H9 (cell line): ENCODE measurements at regions not wholly inside any gene's neighbourhood (a gene's known extent, or its start where the extent isn't known, plus 50 kb on each side); places are given as distances from the start of the nearest gene placed in this dataset.

Source experiments
- DNase-seq: peaks from one replicate; pipeline ENCODE4 v3.0.0-alpha.2; 2017
- H2AFZ ChIP-seq: one replicate; pipeline ENCODE4 v1.6.1; 2013; ENCODE audit warnings: mild to moderate bottlenecking, low read length, control low read depth, moderate library complexity
- H2AK5ac ChIP-seq: 2 replicates; pipeline ENCODE4 v1.6.1; 2013; ENCODE audit warnings: low read length, control low read depth, mixed read lengths; ENCODE audit not compliant: insufficient read length
- H2BK120ac ChIP-seq: one replicate; pipeline ENCODE4 v1.6.1; 2013; ENCODE audit warnings: low read depth, mild to moderate bottlenecking, low read length, control low read depth, inconsistent platforms; ENCODE audit not compliant: poor library complexity, severe bottlenecking
- H2BK12ac ChIP-seq: 2 replicates; pipeline ENCODE4 v1.6.1; 2013; ENCODE audit warnings: low read length, control low read depth, mixed read lengths, low read depth; ENCODE audit not compliant: insufficient read length
- H2BK15ac ChIP-seq: 2 replicates; pipeline ENCODE4 v1.6.1; 2013; ENCODE audit warnings: low read depth, low read length, control low read depth
- H2BK20ac ChIP-seq: one replicate; pipeline ENCODE4 v1.6.1; 2013; ENCODE audit warnings: low read depth, mild to moderate bottlenecking, low read length, control low read depth, inconsistent platforms; ENCODE audit not compliant: poor library complexity, severe bottlenecking
- H2BK5ac ChIP-seq: 2 replicates; pipeline ENCODE4 v1.6.1; 2013; ENCODE audit warnings: low read length, control low read depth, mixed read lengths; ENCODE audit not compliant: insufficient read length
- H3K14ac ChIP-seq: 2 replicates; pipeline ENCODE4 v1.6.1; 2013; ENCODE audit warnings: low read length, control low read depth; ENCODE audit not compliant: insufficient read depth
- H3K18ac ChIP-seq: 2 replicates; pipeline ENCODE4 v1.6.1; 2013; ENCODE audit warnings: low read depth, mild to moderate bottlenecking, mixed read lengths, low read length, control low read depth; ENCODE audit not compliant: insufficient read length
- H3K23ac ChIP-seq: 2 replicates; pipeline ENCODE4 v1.6.1; 2013; ENCODE audit warnings: low read length, control low read depth, mixed read lengths, low read depth; ENCODE audit not compliant: insufficient read length
- H3K23me2 ChIP-seq: 2 replicates; pipeline ENCODE4 v1.6.1; 2013; ENCODE audit warnings: low read depth, mild to moderate bottlenecking, mixed read lengths, low read length, control low read depth; ENCODE audit not compliant: insufficient read length, poor library complexity, severe bottlenecking
- H3K27ac ChIP-seq: 2 replicates; pipeline ENCODE4 v1.5.1; 2013; ENCODE audit warnings: low read length, control low read depth, mixed read lengths, low read depth; ENCODE audit not compliant: insufficient read length
- H3K27me3 ChIP-seq: 2 replicates; pipeline ENCODE4 v1.6.1; 2013; ENCODE audit warnings: low read length, control low read depth, inconsistent platforms; ENCODE audit not compliant: insufficient read depth
- H3K4ac ChIP-seq: 2 replicates; pipeline ENCODE4 v1.6.1; 2013; ENCODE audit warnings: low read depth, mild to moderate bottlenecking, control low read depth, inconsistent platforms, low read length, moderate library complexity
- H3K4me1 ChIP-seq: 2 replicates; pipeline ENCODE4 v1.6.1; 2013; ENCODE audit warnings: low read length, control low read depth, inconsistent platforms; ENCODE audit not compliant: insufficient read depth
- H3K4me2 ChIP-seq: 2 replicates; pipeline ENCODE4 v1.6.1; 2013; ENCODE audit warnings: low read length, control low read depth, mixed read lengths; ENCODE audit not compliant: insufficient read length, insufficient read depth
- H3K56ac ChIP-seq: 2 replicates; pipeline ENCODE4 v1.6.1; 2013; ENCODE audit warnings: low read depth, mild to moderate bottlenecking, mixed read lengths, low read length, control low read depth; ENCODE audit not compliant: insufficient read length
- H3K79me1 ChIP-seq: 2 replicates; pipeline ENCODE4 v1.6.1; 2013; ENCODE audit warnings: low read depth, mild to moderate bottlenecking, moderate library complexity, low read length, control low read depth, inconsistent platforms; ENCODE audit not compliant: insufficient read depth, poor library complexity, severe bottlenecking
- H3K79me2 ChIP-seq: 2 replicates; pipeline ENCODE4 v1.6.1; 2013; ENCODE audit warnings: low read length, control low read depth, inconsistent platforms; ENCODE audit not compliant: insufficient read depth
- H3K9ac ChIP-seq: 2 replicates; pipeline ENCODE4 v1.6.1; 2013; ENCODE audit warnings: low read length, control low read depth, mixed read lengths; ENCODE audit not compliant: insufficient read length; ENCODE audit errors: extremely low read depth
- H3K9me3 ChIP-seq: one replicate; pipeline ENCODE4 v1.6.1; 2013; ENCODE audit warnings: low read depth, low read length, inconsistent platforms; ENCODE audit not compliant: control insufficient read depth
- H3T11ph ChIP-seq: one replicate; pipeline ENCODE4 v1.6.1; 2013; ENCODE audit warnings: mild to moderate bottlenecking, low read length, control low read depth, inconsistent platforms
- H4K20me1 ChIP-seq: one replicate; pipeline ENCODE4 v1.6.1; 2013; ENCODE audit not compliant: control insufficient read depth, insufficient read length, insufficient read depth
- H4K5ac ChIP-seq: 2 replicates; pipeline ENCODE4 v1.6.1; 2013; ENCODE audit warnings: low read depth, mild to moderate bottlenecking, mixed read lengths, low read length, control low read depth; ENCODE audit not compliant: insufficient read length
- H4K8ac ChIP-seq: replicated peaks from 2 replicates; pipeline ENCODE4 v1.6.1; 2013; ENCODE audit warnings: low read length, control low read depth, mixed read lengths, low read depth; ENCODE audit not compliant: insufficient read length
- H4K91ac ChIP-seq: 2 replicates; pipeline ENCODE4 v1.6.1; 2013; ENCODE audit warnings: low read depth, mild to moderate bottlenecking, moderate library complexity, mixed read lengths, low read length, control low read depth; ENCODE audit not compliant: insufficient read length
- H3K27ac Mint-ChIP-seq, 3 experiments: 2 replicates in 2 of 3; 3 replicates in 1 of 3; pipeline ENCODE4 v1.8.0; 2020 to 2021; ENCODE audit warnings: mixed read lengths in 3 of 3, mild to moderate bottlenecking in 1 of 3, moderate library complexity in 1 of 3
- H3K27me3 Mint-ChIP-seq: 2 replicates; pipeline ENCODE4 v1.8.0; 2021; ENCODE audit warnings: low read depth, mild to moderate bottlenecking, moderate library complexity, mixed read lengths
- H3K36me3 Mint-ChIP-seq, 3 experiments: 2 replicates in 2 of 3; 3 replicates in 1 of 3; pipeline ENCODE4 v1.8.0; 2020 to 2021; ENCODE audit warnings: low read depth in 3 of 3, mixed read lengths in 3 of 3; ENCODE audit not compliant: insufficient read depth in 1 of 3
- H3K4me1 Mint-ChIP-seq, 2 experiments: 2 replicates each; pipeline ENCODE4 v1.8.0; 2020; ENCODE audit warnings: mixed read lengths in 2 of 2
- H3K4me3 Mint-ChIP-seq, 2 experiments: 2 replicates in 1 of 2; 3 replicates in 1 of 2; pipeline ENCODE4 v1.8.0; 2020 to 2021; ENCODE audit warnings: mild to moderate bottlenecking in 2 of 2, mixed read lengths in 2 of 2, moderate library complexity in 1 of 2
- H3K9me3 Mint-ChIP-seq, 2 experiments: 2 replicates in 1 of 2; 3 replicates in 1 of 2; pipeline ENCODE4 v1.8.0; 2020; ENCODE audit warnings: mild to moderate bottlenecking in 2 of 2, mixed read lengths in 2 of 2, moderate library complexity in 1 of 2
- CTCF ChIP-seq: fragments of 200-600 bp; sonication (generic); conservative IDR thresholded peaks from 3 replicates; pipeline ENCODE4 v1.8.0; 2021; ENCODE audit warnings: antibody characterized with exemption, mild to moderate bottlenecking
- WGBS: extraction: QIAGEN DNeasy Blood & Tissue Kit; methylation state at CpG from one replicate; pipeline ENCODE4 v1.1.7; 2013; ENCODE audit warnings: missing lambda C conversion rate, low lambda C conversion rate, mixed read lengths; ENCODE audit not compliant: insufficient read length; ENCODE audit errors: extremely low coverage; 5-methylcytosine and 5-hydroxymethylcytosine counted together

- no peak overlapping the region for H2AFZ ChIP-seq
- DNase-seq: no peak
- H2BK15ac ChIP-seq: no peak overlapping the region
- no peaks in the 10 kb centered on the region for H3K79me2 ChIP-seq
- no peaks in the 10 kb centered on the region for H3K23me2 ChIP-seq
- H3K9me3 ChIP-seq: no peaks in the 10 kb centered on the region
- H3T11ph ChIP-seq: no peak overlapping the region
- no peaks in the 10 kb centered on the region for H4K20me1 ChIP-seq
- no peak overlapping the region for H3K4me3 Mint-ChIP-seq
- no peaks in the 10 kb centered on the region for H3K27me3 Mint-ChIP-seq
- no peaks in the 10 kb centered on the region for H3K4me1 ChIP-seq
- no peak overlapping the region for H3K27ac ChIP-seq
- no peak overlapping the region for H4K8ac ChIP-seq
- peak overlapping the region in 1 of 3 experiments; percentile 74; a peak in 1 of 7 replicates for H3K27ac Mint-ChIP-seq
- no peak overlapping the region for H4K5ac ChIP-seq
- H3K23ac ChIP-seq: no peak overlapping the region
- H3K4me2 ChIP-seq: no peak overlapping the region
- H3K36me3 Mint-ChIP-seq: peaks cover 3 to 20% (median 10%) of the 10 kb centered on the region in 3 experiments
- H3K4me1 Mint-ChIP-seq: peaks cover 5 to 7% of the 10 kb centered on the region in 2 experiments
- no peaks in the 10 kb centered on the region for H3K27me3 ChIP-seq
- H2BK120ac ChIP-seq: no peak overlapping the region
- no peak overlapping the region for H3K4ac ChIP-seq
- no peak overlapping the region for H2BK12ac ChIP-seq
- WGBS: no CpG with 5 or more reads among the region's 2 CpGs
- no peak overlapping the region for H3K56ac ChIP-seq
- no peak overlapping the region for H3K18ac ChIP-seq
- H2BK20ac ChIP-seq: no peak overlapping the region
- TF ChIP-seq CTCF: no peak
- H3K9me3 Mint-ChIP-seq: peaks cover 4 to 16% of the 10 kb centered on the region in 2 experiments; a peak in 3 of 5 replicates
- no peak overlapping the region for H3K9ac ChIP-seq
- no peak overlapping the region for H3K14ac ChIP-seq
- H4K91ac ChIP-seq: no peak overlapping the region
- H2BK5ac ChIP-seq: no peak overlapping the region
- H2AK5ac ChIP-seq: no peak overlapping the region
- H3K79me1 ChIP-seq: no peaks in the 10 kb centered on the region
Measured at GRCh38 chr7:49376817-49377375, 396.5 kb upstream of the VWC2 start.
